GM23338 (cell line): ENCODE measurements at regions not wholly inside any gene's neighbourhood (a gene's known extent, or its start where the extent isn't known, plus 50 kb on each side); places are given as distances from the start of the nearest gene placed in this dataset.

Experiments used
- CREB1 ChIP-seq: fragments of 250-450 bp; sonication (Bioruptor Pico); IDR thresholded peaks from 2 replicates; pipeline ENCODE4 v1.5.0; 2020; ENCODE audit warnings: low read depth, mild to moderate bottlenecking, moderate library complexity
- EZH2 ChIP-seq: fragments of 200-600 bp; sonication (generic); IDR thresholded peaks from one replicate; pipeline ENCODE4 v1.8.0; 2017; ENCODE audit warnings: antibody characterized with exemption, mild to moderate bottlenecking, low read depth; ENCODE audit not compliant: unreplicated experiment
- EZH2phosphoT487 ChIP-seq: fragments of 200-600 bp; sonication (generic); IDR thresholded peaks from one replicate; pipeline ENCODE4 v1.8.1; 2018; ENCODE audit warnings: antibody characterized with exemption; ENCODE audit not compliant: unreplicated experiment
- JUNB ChIP-seq: IDR thresholded peaks from one replicate; pipeline ENCODE4 v1.6.1; 2016; ENCODE audit warnings: antibody characterized with exemption; ENCODE audit not compliant: unreplicated experiment
- POLR2AphosphoS5 ChIP-seq: IDR thresholded peaks from 2 replicates; pipeline ENCODE4 v1.6.1; 2016; ENCODE audit warnings: antibody characterized with exemption, low read depth
- REST ChIP-seq: IDR thresholded peaks from one replicate; pipeline ENCODE4 v1.6.1; 2018; ENCODE audit warnings: antibody characterized with exemption; ENCODE audit not compliant: unreplicated experiment
- STAT1 ChIP-seq: IDR thresholded peaks from one replicate; pipeline ENCODE4 v1.6.1; 2016; ENCODE audit warnings: antibody characterized with exemption; ENCODE audit not compliant: unreplicated experiment
- ZNF114 ChIP-seq: fragments of 250-450 bp; sonication (Bioruptor Pico); IDR thresholded peaks from 2 replicates; pipeline ENCODE4 v1.5.0; 2020; ENCODE audit warnings: mild to moderate bottlenecking, moderate library complexity
- ZNF331 ChIP-seq: fragments of 250-450 bp; sonication (Bioruptor Pico); IDR thresholded peaks from 2 replicates; pipeline ENCODE4 v1.5.0; 2020; ENCODE audit warnings: low read depth, mild to moderate bottlenecking, moderate library complexity
- TF ChIP-seq, protein P1 (sequence below), 2 experiments: fragments of 200-600 bp in 1 of 2; sonication (generic) in 1 of 2; conservative IDR thresholded peaks; 2 replicates each; pipeline versions ENCODE4 v1.5.1 to v1.6.1; 2016 to 2017; ENCODE audit warnings: antibody characterized with exemption in 2 of 2, low read depth in 2 of 2, mild to moderate bottlenecking in 2 of 2, moderate library complexity in 1 of 2
- TF ChIP-seq, protein P2 (sequence below): IDR thresholded peaks from 2 replicates; pipeline ENCODE4 v1.6.1; 2016; ENCODE audit warnings: antibody characterized with exemption

DNA sequence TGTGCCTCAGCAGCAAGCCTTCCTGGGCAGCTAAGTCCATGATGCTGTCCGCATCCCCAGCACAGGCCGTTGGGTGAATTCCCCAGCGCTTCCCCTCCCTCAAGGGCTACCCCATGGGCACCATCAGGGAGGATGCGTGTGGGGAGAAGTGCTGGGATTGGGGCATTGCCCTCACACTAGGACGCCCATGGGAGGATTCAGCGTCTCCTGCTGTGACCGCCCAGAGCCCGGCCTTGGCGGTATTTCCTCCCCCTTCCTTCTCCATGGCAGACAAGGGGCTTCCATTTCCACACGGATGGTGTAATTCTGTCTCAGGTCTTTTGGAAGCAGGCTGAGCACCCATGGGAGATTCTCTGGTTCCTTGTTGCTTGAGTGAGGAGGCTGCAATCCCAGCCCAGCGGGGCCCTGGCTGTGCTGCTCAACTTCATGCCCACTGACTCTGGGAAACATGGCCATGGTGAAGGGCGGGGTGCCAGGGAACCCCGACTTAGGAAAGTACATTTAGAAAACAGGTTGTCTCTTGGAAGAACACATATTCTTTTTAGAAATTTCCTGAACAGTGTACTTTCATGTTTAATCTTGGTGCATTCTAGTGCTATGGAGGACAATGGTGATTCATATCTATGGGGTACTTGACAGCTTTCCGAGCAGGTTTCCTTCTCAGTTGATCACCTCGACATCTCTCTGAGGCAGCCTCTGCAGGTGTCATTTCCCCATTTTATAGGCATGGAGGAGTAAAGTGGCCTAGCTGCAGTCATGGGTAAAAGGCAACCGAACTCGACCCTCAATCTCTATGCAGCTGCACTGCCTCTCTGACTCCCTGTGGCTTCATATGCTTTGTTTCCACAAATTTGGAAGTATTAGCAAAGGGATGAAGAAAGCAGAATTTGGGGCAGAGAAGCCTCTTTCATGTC is 178.2 kb upstream of the CST7 start:
- TF ChIP-seq, protein P1, sequence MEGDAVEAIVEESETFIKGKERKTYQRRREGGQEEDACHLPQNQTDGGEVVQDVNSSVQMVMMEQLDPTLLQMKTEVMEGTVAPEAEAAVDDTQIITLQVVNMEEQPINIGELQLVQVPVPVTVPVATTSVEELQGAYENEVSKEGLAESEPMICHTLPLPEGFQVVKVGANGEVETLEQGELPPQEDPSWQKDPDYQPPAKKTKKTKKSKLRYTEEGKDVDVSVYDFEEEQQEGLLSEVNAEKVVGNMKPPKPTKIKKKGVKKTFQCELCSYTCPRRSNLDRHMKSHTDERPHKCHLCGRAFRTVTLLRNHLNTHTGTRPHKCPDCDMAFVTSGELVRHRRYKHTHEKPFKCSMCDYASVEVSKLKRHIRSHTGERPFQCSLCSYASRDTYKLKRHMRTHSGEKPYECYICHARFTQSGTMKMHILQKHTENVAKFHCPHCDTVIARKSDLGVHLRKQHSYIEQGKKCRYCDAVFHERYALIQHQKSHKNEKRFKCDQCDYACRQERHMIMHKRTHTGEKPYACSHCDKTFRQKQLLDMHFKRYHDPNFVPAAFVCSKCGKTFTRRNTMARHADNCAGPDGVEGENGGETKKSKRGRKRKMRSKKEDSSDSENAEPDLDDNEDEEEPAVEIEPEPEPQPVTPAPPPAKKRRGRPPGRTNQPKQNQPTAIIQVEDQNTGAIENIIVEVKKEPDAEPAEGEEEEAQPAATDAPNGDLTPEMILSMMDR (conservative IDR thresholded peaks at IDR 0.05; ENCODE audit: low read depth in 2 of 2) = no peak
- TF ChIP-seq EZH2phosphoT487 = no peak
- no peak for TF ChIP-seq EZH2
- TF ChIP-seq, protein P2, sequence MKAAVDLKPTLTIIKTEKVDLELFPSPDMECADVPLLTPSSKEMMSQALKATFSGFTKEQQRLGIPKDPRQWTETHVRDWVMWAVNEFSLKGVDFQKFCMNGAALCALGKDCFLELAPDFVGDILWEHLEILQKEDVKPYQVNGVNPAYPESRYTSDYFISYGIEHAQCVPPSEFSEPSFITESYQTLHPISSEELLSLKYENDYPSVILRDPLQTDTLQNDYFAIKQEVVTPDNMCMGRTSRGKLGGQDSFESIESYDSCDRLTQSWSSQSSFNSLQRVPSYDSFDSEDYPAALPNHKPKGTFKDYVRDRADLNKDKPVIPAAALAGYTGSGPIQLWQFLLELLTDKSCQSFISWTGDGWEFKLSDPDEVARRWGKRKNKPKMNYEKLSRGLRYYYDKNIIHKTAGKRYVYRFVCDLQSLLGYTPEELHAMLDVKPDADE = no peak
- TF ChIP-seq JUNB = no peak
- no peak for TF ChIP-seq POLR2AphosphoS5
- TF ChIP-seq ZNF114 (CRISPR knock-in tag) = no peak
- TF ChIP-seq CREB1 (CRISPR knock-in tag) = no peak
- TF ChIP-seq REST = no peak
- TF ChIP-seq ZNF331 (CRISPR knock-in tag) = no peak
- no peak for TF ChIP-seq STAT1
